Activated CD8-positive, alpha-beta memory T cell treated with anti-CD3 and anti-CD28 coated beads for 48 hours (primary cell): ENCODE measurements at regions not wholly inside any gene's neighbourhood (a gene's known extent, or its start where the extent isn't known, plus 50 kb on each side); places are given as distances from the start of the nearest gene placed in this dataset.
"Not testable (repeated sequence)": the region's sequence is repeated elsewhere in the genome, so short reads cannot be mapped to it uniquely, and the experiment has no call there.

Source experiments
- DNase-seq, 3 experiments: peaks; one replicate each; pipeline ENCODE4 v3.0.0-alpha.2; 2020; ENCODE audit warnings: low read depth in 2 of 3, low spot score in 2 of 3

GRCh38 chr11:112693781-112694180 lies 267.4 kb upstream of the NCAM1 start:
- no peak for DNase-seq

- no peak for DNase-seq
Observed at GRCh38 chr11:112694245-112694644, 267.0 kb upstream of the NCAM1 start.

GRCh38 chr11:112694813-112695212 lies 266.4 kb upstream of the NCAM1 start:
- no peak for DNase-seq

GRCh38 chr11:112697391-112698178 lies 263.6 kb upstream of the NCAM1 start:
- no peak for DNase-seq

- DNase-seq = no peak
Observed at GRCh38 chr11:112705148-112705547, 256.1 kb upstream of the NCAM1 start.

GRCh38 chr11:112706863-112707262 lies 254.4 kb upstream of the NCAM1 start:
- DNase-seq = no peak

GRCh38 chr11:112714340-112714739 lies 246.9 kb upstream of the NCAM1 start:
- not testable (repeated sequence) for DNase-seq

GRCh38 chr11:112715056-112715455 lies 246.2 kb upstream of the NCAM1 start:
- DNase-seq = no peak

GRCh38 chr11:112718483-112718882 lies 242.7 kb upstream of the NCAM1 start:
- no peak for DNase-seq

- no peak for DNase-seq
Observed at GRCh38 chr11:112719736-112720525, 241.3 kb upstream of the NCAM1 start.

GRCh38 chr11:112722148-112722547 lies 239.1 kb upstream of the NCAM1 start:
- no peak for DNase-seq

- DNase-seq = no peak
Observed at GRCh38 chr11:112722876-112723275, 238.3 kb upstream of the NCAM1 start.

GRCh38 chr11:112723676-112724495 lies 237.3 kb upstream of the NCAM1 start:
- no peak for DNase-seq

- DNase-seq = no peak
Observed at GRCh38 chr11:112724496-112724790, 236.8 kb upstream of the NCAM1 start.

- DNase-seq = no peak
Observed at GRCh38 chr11:112725636-112726035, 235.6 kb upstream of the NCAM1 start.

GRCh38 chr11:112727341-112727841 lies 233.8 kb upstream of the NCAM1 start:
- DNase-seq = no peak

- no peak for DNase-seq
Observed at GRCh38 chr11:112728288-112728687, 232.9 kb upstream of the NCAM1 start.

GRCh38 chr11:112728716-112729115 lies 232.5 kb upstream of the NCAM1 start:
- no peak for DNase-seq

- no peak for DNase-seq
Observed at GRCh38 chr11:112730591-112730990, 230.6 kb upstream of the NCAM1 start.

- DNase-seq = no peak
Observed at GRCh38 chr11:112731538-112731937, 229.7 kb upstream of the NCAM1 start.

GRCh38 chr11:112732031-112732430 lies 229.2 kb upstream of the NCAM1 start:
- DNase-seq = no peak

- no peak for DNase-seq
Observed at GRCh38 chr11:112734207-112734606, 227.0 kb upstream of the NCAM1 start.
